GM13977 (cell line): ENCODE measurements at regions not wholly inside any gene's neighbourhood (a gene's known extent, or its start where the extent isn't known, plus 50 kb on each side); places are given as distances from the start of the nearest gene placed in this dataset.
"Not testable (repeated sequence)": the region's sequence is repeated elsewhere in the genome, so short reads cannot be mapped to it uniquely, and the experiment has no call there.

ENCODE experiments used
- DNase-seq: peaks from one replicate; pipeline ENCODE4 v3.0.0; 2012; ENCODE audit warnings: low spot score
- in situ Hi-C: fragments of 300-500 bp; cut with MboI; formaldehyde crosslinking; loops from one replicate; pipeline ENCODE4 v1.12.0; 2022; ENCODE audit warnings: low sequenced_read_pairs, low pct_unique_long_range_greater_than_20kb, mixed read lengths, inconsistent platforms; ENCODE audit not compliant: unreplicated experiment
- TF ChIP-seq, protein P1 (sequence below): IDR thresholded peaks from 2 replicates; pipeline ENCODE4 v1.5.1; 2012; ENCODE audit warnings: mild to moderate bottlenecking, control low read depth; ENCODE audit not compliant: insufficient read depth; ENCODE audit errors: extremely low read depth, missing control alignments

DNA sequence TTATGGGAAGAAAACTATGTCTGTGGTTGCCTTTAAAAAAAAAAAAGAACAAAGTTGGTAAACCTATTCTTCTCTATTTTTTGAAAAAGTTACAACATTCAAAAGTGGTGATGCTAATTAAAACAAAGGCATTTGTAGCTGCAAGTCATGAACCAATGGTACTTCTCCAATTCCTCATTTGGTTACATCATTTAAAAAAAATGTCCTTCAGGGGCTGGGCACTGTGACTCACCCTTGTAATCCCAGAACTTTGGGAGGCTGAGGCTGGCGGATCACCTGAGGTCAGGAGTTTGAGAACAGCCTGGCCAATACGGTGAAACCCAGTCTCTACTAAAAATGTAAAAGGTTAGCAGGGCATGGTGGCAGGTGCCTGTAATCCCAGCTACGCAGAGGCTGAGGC, 574.6 kb downstream of the VGLL3 start:
- no peak for DNase-seq
- TF ChIP-seq, protein P1, sequence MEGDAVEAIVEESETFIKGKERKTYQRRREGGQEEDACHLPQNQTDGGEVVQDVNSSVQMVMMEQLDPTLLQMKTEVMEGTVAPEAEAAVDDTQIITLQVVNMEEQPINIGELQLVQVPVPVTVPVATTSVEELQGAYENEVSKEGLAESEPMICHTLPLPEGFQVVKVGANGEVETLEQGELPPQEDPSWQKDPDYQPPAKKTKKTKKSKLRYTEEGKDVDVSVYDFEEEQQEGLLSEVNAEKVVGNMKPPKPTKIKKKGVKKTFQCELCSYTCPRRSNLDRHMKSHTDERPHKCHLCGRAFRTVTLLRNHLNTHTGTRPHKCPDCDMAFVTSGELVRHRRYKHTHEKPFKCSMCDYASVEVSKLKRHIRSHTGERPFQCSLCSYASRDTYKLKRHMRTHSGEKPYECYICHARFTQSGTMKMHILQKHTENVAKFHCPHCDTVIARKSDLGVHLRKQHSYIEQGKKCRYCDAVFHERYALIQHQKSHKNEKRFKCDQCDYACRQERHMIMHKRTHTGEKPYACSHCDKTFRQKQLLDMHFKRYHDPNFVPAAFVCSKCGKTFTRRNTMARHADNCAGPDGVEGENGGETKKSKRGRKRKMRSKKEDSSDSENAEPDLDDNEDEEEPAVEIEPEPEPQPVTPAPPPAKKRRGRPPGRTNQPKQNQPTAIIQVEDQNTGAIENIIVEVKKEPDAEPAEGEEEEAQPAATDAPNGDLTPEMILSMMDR = no peak
- in situ Hi-C loops = no loop called here

DNA sequence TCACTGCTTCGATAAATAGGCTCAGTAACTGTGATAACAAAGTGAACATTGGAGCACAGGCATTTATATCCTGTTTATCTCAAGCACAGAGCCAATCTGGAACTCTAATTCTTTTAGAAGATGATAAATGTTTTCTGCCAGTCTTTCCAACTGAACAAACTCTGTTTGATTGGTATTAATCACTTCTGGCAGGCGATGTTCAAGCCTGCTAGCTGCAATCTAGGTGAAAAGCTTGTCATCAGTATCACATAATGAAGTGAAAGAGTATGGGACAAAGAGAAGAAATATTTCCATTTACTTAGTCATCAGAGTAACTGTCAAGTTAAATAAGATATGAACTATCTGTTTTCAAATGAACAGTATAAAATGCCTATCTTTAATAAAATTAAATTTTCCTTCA, 577.3 kb downstream of the VGLL3 start:
- DNase-seq = no peak
- TF ChIP-seq, protein P1 = no peak
- in situ Hi-C loops = no loop called here

DNA sequence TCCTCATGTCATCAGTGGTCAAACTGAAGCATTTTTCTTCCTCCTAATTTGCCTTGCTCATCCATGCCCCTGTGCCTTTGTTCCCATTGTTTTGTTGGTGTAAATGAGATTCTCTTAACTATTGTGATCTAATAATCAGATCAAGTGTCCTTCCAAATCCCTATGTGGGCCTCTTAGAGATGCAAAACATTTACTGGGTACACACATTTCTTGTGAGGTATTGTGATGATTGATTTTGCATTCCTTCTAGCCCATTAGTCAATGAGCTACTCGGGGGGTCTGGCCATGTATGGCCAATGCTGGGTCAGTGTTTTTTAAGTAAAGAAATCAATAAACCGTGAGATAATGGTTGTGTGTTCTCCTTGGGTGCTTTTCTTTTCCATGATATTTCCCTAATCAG, 580.4 kb downstream of the VGLL3 start:
- no peak for DNase-seq
- in situ Hi-C loops = no loop called here
- TF ChIP-seq, protein P1 = no peak

DNA sequence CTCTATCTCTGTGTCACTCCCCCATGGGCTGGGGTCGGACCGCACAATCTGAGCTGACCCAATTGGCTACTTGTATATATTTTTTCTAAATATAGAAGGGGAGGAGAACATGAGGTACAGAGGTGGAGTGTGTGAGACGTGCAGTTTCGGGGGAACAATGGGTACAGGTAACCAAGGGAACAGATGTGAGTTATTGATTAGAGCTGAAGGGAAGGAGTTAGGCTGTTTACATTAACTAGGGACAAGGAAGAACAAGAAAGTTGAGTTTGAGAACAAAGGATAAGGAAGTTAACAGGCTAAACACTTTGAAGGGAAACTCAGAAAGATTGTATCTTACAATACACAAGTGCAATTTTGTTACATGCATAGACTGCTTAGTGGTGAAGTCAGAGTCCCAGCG, 601.2 kb downstream of the VGLL3 start:
- DNase-seq, in situ Hi-C loops: not testable (repeated sequence)

DNA sequence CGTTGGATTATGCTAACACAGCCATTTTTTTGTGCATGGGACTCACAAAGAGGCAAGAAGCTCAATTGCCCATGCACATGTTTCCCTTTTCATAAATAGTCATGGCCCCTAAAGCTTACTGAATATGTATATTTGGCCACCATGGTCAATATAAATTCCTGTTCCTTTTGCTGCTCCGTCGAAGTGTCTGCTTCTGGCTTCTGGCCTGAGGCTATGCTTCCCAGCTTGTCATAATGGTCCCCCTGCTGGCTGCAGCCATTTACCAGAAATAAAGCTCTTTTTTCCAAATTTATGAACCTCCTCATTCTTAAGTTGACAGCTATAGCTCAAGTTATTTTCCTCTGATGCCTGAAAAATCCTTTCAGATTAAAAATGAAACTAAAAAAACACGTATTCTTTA, 602.1 kb downstream of the VGLL3 start:
- in situ Hi-C loops = no loop called here
- TF ChIP-seq, protein P1 = no peak
- DNase-seq = no peak

DNA sequence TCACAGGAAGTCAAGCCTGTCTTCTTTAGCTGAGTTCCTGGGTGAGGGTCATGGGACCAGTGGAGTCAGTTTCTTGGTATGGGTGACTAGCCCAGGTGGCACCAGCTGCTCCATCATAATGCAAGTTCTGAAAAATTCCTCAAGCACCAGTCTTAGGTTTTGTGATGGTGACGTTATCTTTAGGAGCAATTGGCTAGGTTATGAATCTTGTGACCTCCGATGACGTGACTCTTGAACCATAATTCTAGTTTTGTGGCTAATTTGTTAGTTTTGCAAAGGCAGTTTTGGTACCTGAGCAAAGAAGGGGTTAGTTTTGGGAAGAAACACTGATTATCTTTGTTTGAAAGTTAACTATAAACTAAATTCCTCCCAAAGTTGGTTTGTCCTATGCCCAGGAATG, 608.4 kb downstream of the VGLL3 start:
- no peak for DNase-seq
- in situ Hi-C loops = no loop called here
- TF ChIP-seq, protein P1 = no peak

DNA sequence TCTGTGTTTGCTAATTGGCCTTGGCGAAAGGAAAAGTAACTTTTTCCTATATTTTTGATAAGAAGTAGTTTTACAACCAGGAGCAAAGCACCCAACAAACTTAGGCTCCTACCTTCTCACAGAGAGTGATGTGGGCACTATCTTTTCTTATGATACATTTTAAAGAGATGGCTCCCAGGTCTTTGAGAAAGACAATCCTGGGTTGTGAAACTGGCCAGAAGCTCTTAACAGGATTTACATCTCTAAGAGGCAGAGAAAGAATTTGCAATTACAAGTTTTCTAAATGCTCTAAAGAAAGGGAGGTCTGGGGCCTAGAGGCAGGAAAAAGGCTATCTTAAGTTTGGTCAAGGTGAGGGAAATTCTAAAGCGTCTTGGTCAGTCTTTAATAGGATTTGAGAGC, 609.7 kb downstream of the VGLL3 start:
- TF ChIP-seq, protein P1 = no peak
- in situ Hi-C loops = no loop called here
- DNase-seq = no peak
